ENCODE measurements at regions not wholly inside any gene's neighbourhood (a gene's known extent, or its start where the extent isn't known, plus 50 kb on each side); places are given as distances from the start of the nearest gene placed in this dataset.

- no peak for TF ChIP-seq CTCF (IDR thresholded peaks at IDR 0.05)
- no peak for TF ChIP-seq POLR2A (IDR thresholded peaks at IDR 0.05)
These were observed 178.8 kb upstream of the NEBL start for GRCh38 chr10:21075880-21076279.
